CD4-positive, alpha-beta T cell treated with Interleukin-15 for 1 hour (primary cell): ENCODE measurements at regions not wholly inside any gene's neighbourhood (a gene's known extent, or its start where the extent isn't known, plus 50 kb on each side); places are given as distances from the start of the nearest gene placed in this dataset.

Experiments used
- DNase-seq: peaks from one replicate; pipeline ENCODE4 v3.0.0-alpha.2; 2020

DNA sequence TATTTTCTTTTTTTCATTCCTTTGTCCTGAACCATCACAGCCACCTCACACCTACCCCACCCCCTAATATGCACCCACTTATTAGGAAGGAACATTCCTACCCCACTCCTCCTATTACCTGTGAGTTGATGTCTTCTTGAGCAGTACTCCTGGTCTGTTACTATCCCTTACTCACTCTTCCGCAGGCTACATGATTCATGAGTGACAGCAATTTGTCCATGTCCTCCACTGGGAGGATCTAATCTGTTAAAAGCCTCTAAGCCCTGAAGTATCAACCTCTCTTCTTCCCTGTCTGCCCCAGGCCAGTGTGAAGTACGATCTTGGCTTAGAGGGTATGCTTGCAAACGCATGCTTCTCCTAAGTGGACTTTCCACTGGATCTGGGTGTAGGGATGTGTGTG, 75.6 kb upstream of the RFX8 start:
- DNase-seq: no peak

DNA sequence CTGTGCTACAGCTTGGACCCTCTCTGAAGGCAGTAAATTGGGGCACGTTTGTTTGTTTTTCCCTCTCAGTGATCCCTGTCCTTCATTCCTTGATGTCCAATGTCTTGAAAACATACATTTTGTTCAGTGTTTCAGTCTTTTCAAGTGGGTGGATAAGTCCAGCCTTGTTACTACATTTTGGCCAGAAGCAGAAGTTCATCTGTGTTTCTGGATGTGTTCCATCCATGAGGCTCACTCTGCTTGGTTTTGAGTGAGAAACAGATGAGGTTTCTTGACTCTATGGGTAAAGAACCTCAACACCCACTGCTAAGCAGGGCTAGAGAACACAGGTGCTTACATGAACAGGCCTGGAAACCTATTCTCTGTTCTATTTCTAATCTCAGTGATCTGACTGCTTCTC, 74.5 kb upstream of the RFX8 start:
- DNase-seq: no peak

- DNase-seq: no peak
Observed at GRCh38 chr2:101546376-101547058, 71.6 kb upstream of the RFX8 start.

- DNase-seq: no peak
Observed at GRCh38 chr2:101545950-101546349, 71.0 kb upstream of the RFX8 start.

GRCh38 chr2:101540518-101540917, 65.6 kb upstream of the RFX8 start:
- DNase-seq: no peak

DNA sequence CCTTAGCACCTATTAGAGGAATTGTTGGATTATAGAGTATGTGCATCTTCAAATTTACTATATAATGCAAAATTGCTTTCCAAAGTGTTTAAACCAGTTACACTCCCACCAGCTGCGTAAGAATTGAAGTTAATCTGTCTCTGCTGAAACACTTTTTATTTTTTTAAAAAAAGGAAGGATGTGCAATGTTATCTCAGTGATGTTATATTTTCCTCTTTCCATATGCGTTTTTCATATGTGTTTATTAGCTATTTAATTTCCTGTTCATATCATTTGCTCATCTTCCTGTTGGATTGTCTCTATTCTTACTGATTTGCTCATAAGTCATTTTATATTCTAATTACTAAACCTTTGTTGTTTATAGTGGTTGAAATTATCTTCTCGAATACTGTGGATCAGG, 63.2 kb upstream of the RFX8 start:
- DNase-seq: no peak

- DNase-seq: peak; percentile 60
Observed at GRCh38 chr2:101534149-101534611, 59.3 kb upstream of the RFX8 start.

DNA sequence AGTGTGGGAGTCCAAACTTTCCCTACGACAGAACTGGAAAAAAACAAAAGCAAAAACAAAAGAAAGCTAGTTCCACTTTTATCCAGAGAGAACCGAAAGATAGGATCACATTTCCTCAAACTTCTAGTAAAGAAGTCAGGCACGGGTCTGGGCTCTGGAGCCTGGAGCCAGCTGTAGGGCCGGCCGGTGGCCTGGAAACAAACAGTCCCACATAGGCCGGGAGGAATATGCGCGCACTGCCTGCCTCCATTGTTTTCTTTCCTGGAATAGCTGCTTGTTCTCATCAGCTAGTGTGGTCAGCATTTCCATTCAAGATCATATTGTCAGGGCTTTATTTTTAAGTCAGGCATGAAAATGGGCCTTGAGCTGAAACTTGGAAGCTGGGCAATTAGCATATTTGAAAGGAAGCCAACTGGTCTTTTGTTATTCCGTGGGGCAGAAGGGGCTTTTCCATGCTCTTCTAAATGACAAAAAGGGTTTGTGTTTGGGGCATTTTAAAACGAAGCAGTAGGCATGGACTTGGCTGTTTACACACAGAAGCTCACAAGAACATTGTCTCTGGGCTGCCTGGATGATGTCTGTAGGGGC, 58.7 kb upstream of the RFX8 start:
- DNase-seq: no peak

GRCh38 chr2:101528501-101528900, 53.6 kb upstream of the RFX8 start:
- no peak for DNase-seq

GRCh38 chr2:101524806-101525430, 50.0 kb upstream of the RFX8 start:
- DNase-seq: no peak
